Left hindlimb (tissue), 1 donor: ENCODE measurements at regions not wholly inside any gene's neighbourhood (a gene's known extent, or its start where the extent isn't known, plus 50 kb on each side); places are given as distances from the start of the nearest gene placed in this dataset.
"Not testable (repeated sequence)": the region's sequence is repeated elsewhere in the genome, so short reads cannot be mapped to it uniquely, and the experiment has no call there.

Experiments used
- DNase-seq: peaks from one replicate; pipeline ENCODE4 v3.0.0-alpha.2; 2018

GRCh38 chr13:99693351-99693750 is 192.1 kb downstream of the TM9SF2 start:
- DNase-seq, result no peak

GRCh38 chr13:99692854-99693253 is 191.6 kb downstream of the TM9SF2 start:
- DNase-seq, result no peak

GRCh38 chr13:99691552-99691951 is 190.3 kb downstream of the TM9SF2 start:
- DNase-seq, result no peak

GRCh38 chr13:99690426-99691174 is 189.3 kb downstream of the TM9SF2 start:
- DNase-seq, result no peak

- DNase-seq, result no peak
These were observed 188.7 kb downstream of the TM9SF2 start for GRCh38 chr13:99689955-99690354.

GRCh38 chr13:99688776-99689175 is 187.5 kb downstream of the TM9SF2 start:
- DNase-seq, result no peak

GRCh38 chr13:99687723-99688397 is 186.6 kb downstream of the TM9SF2 start:
- DNase-seq, result no peak

- no peak for DNase-seq
These were observed 185.7 kb downstream of the TM9SF2 start for GRCh38 chr13:99686944-99687411.

GRCh38 chr13:99686157-99686572 is 184.9 kb downstream of the TM9SF2 start:
- no peak for DNase-seq

GRCh38 chr13:99681695-99682094 is 180.4 kb downstream of the TM9SF2 start:
- no peak for DNase-seq

GRCh38 chr13:99677116-99677951 is 176.1 kb downstream of the TM9SF2 start:
- DNase-seq, result no peak

- no peak for DNase-seq
These were observed 170.5 kb downstream of the TM9SF2 start for GRCh38 chr13:99671746-99672145.

GRCh38 chr13:99669096-99669495 is 167.8 kb downstream of the TM9SF2 start:
- DNase-seq, result not testable (repeated sequence)

- DNase-seq, result no peak
These were observed 165.0 kb downstream of the TM9SF2 start for GRCh38 chr13:99666146-99666805.

GRCh38 chr13:99665711-99666110 is 164.4 kb downstream of the TM9SF2 start:
- no peak for DNase-seq

- DNase-seq, result no peak
These were observed 162.6 kb downstream of the TM9SF2 start for GRCh38 chr13:99663908-99664307.

- DNase-seq, result no peak
These were observed 162.0 kb downstream of the TM9SF2 start for GRCh38 chr13:99663185-99663825.

- no peak for DNase-seq
These were observed 161.4 kb downstream of the TM9SF2 start for GRCh38 chr13:99662678-99663077.

GRCh38 chr13:99661791-99662190 is 160.5 kb downstream of the TM9SF2 start:
- no peak for DNase-seq

- DNase-seq, result no peak
These were observed 158.7 kb downstream of the TM9SF2 start for GRCh38 chr13:99659866-99660554.

- DNase-seq, result no peak
These were observed 158.0 kb downstream of the TM9SF2 start for GRCh38 chr13:99659226-99659625.
